NCI-H1694 (cell line): ENCODE measurements at regions not wholly inside any gene's neighbourhood (a gene's known extent, or its start where the extent isn't known, plus 50 kb on each side); places are given as distances from the start of the nearest gene placed in this dataset.
"Not testable (repeated sequence)": the region's sequence is repeated elsewhere in the genome, so short reads cannot be mapped to it uniquely, and the experiment has no call there.

Source experiments
- DNase-seq: peaks from one replicate; lab custom pipeline; 2025; lab: John Stamatoyannopoulos, UW

- no peak for DNase-seq
These were observed 53.6 kb upstream of the RPRM start for GRCh38 chr2:153532140-153532539.

- DNase-seq = not testable (repeated sequence)
These were observed 55.2 kb upstream of the RPRM start for GRCh38 chr2:153533803-153534202.

GRCh38 chr2:153534590-153534989 lies 56.0 kb upstream of the RPRM start:
- not testable (repeated sequence) for DNase-seq

- DNase-seq = no peak
These were observed 57.6 kb upstream of the RPRM start for GRCh38 chr2:153536115-153536514.

- not testable (repeated sequence) for DNase-seq
These were observed 59.5 kb upstream of the RPRM start for GRCh38 chr2:153538102-153538501.

GRCh38 chr2:153543635-153544071 lies 65.1 kb upstream of the RPRM start:
- DNase-seq = no peak

GRCh38 chr2:153546358-153546757 lies 67.8 kb upstream of the RPRM start:
- no peak for DNase-seq

- DNase-seq = no peak
These were observed 70.0 kb upstream of the RPRM start for GRCh38 chr2:153548536-153548935.

GRCh38 chr2:153551698-153552097 lies 73.1 kb upstream of the RPRM start:
- DNase-seq = no peak

- no peak for DNase-seq
These were observed 78.6 kb upstream of the RPRM start for GRCh38 chr2:153557211-153557610.

- no peak for DNase-seq
These were observed 79.2 kb upstream of the RPRM start for GRCh38 chr2:153557714-153558113.

- DNase-seq = no peak
These were observed 79.7 kb upstream of the RPRM start for GRCh38 chr2:153558247-153558646.

GRCh38 chr2:153567367-153567766 lies 88.8 kb upstream of the RPRM start:
- DNase-seq = no peak

GRCh38 chr2:153568105-153568504 lies 89.5 kb upstream of the RPRM start:
- no peak for DNase-seq

GRCh38 chr2:153575171-153575853 lies 96.8 kb upstream of the RPRM start:
- no peak for DNase-seq

GRCh38 chr2:153584244-153584643 lies 105.7 kb upstream of the RPRM start:
- DNase-seq = no peak

GRCh38 chr2:153588408-153588807 lies 109.8 kb upstream of the RPRM start:
- DNase-seq = no peak

- DNase-seq = no peak
These were observed 111.0 kb upstream of the RPRM start for GRCh38 chr2:153589586-153589985.

- DNase-seq = not testable (repeated sequence)
These were observed 114.5 kb upstream of the RPRM start for GRCh38 chr2:153593086-153593485.

- DNase-seq = no peak
These were observed 117.4 kb upstream of the RPRM start for GRCh38 chr2:153595939-153596338.

- DNase-seq = peak; percentile 8
These were observed 123.2 kb upstream of the RPRM start for GRCh38 chr2:153601812-153602211.

GRCh38 chr2:153604133-153604532 lies 125.6 kb upstream of the RPRM start:
- no peak for DNase-seq

GRCh38 chr2:153606623-153607022 lies 128.1 kb upstream of the RPRM start:
- no peak for DNase-seq

- DNase-seq = no peak
These were observed 143.7 kb upstream of the RPRM start for GRCh38 chr2:153622285-153622684.
